ENCODE measurements at regions not wholly inside any gene's neighbourhood (a gene's known extent, or its start where the extent isn't known, plus 50 kb on each side); places are given as distances from the start of the nearest gene placed in this dataset.

DNA sequence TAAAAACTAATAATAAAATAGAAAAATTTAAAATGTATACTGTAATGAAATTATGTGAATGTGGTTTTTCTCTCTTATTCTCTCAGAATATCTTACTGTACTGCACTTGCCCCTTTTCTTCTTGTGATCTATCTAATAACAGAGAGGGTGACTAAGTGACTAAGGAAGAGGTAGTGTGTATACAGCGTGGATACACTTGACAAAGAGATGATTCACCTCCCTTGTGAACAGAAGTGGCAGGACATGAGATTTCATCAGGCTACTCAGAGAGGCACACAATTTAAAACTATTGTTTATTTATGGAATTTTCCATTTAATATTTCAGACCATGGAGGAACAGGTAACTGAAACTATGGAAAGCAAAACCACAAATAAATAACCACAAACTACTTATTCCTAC, 806.6 kb upstream of the GHITM start (continued):
- TF ChIP-seq, protein P1, sequence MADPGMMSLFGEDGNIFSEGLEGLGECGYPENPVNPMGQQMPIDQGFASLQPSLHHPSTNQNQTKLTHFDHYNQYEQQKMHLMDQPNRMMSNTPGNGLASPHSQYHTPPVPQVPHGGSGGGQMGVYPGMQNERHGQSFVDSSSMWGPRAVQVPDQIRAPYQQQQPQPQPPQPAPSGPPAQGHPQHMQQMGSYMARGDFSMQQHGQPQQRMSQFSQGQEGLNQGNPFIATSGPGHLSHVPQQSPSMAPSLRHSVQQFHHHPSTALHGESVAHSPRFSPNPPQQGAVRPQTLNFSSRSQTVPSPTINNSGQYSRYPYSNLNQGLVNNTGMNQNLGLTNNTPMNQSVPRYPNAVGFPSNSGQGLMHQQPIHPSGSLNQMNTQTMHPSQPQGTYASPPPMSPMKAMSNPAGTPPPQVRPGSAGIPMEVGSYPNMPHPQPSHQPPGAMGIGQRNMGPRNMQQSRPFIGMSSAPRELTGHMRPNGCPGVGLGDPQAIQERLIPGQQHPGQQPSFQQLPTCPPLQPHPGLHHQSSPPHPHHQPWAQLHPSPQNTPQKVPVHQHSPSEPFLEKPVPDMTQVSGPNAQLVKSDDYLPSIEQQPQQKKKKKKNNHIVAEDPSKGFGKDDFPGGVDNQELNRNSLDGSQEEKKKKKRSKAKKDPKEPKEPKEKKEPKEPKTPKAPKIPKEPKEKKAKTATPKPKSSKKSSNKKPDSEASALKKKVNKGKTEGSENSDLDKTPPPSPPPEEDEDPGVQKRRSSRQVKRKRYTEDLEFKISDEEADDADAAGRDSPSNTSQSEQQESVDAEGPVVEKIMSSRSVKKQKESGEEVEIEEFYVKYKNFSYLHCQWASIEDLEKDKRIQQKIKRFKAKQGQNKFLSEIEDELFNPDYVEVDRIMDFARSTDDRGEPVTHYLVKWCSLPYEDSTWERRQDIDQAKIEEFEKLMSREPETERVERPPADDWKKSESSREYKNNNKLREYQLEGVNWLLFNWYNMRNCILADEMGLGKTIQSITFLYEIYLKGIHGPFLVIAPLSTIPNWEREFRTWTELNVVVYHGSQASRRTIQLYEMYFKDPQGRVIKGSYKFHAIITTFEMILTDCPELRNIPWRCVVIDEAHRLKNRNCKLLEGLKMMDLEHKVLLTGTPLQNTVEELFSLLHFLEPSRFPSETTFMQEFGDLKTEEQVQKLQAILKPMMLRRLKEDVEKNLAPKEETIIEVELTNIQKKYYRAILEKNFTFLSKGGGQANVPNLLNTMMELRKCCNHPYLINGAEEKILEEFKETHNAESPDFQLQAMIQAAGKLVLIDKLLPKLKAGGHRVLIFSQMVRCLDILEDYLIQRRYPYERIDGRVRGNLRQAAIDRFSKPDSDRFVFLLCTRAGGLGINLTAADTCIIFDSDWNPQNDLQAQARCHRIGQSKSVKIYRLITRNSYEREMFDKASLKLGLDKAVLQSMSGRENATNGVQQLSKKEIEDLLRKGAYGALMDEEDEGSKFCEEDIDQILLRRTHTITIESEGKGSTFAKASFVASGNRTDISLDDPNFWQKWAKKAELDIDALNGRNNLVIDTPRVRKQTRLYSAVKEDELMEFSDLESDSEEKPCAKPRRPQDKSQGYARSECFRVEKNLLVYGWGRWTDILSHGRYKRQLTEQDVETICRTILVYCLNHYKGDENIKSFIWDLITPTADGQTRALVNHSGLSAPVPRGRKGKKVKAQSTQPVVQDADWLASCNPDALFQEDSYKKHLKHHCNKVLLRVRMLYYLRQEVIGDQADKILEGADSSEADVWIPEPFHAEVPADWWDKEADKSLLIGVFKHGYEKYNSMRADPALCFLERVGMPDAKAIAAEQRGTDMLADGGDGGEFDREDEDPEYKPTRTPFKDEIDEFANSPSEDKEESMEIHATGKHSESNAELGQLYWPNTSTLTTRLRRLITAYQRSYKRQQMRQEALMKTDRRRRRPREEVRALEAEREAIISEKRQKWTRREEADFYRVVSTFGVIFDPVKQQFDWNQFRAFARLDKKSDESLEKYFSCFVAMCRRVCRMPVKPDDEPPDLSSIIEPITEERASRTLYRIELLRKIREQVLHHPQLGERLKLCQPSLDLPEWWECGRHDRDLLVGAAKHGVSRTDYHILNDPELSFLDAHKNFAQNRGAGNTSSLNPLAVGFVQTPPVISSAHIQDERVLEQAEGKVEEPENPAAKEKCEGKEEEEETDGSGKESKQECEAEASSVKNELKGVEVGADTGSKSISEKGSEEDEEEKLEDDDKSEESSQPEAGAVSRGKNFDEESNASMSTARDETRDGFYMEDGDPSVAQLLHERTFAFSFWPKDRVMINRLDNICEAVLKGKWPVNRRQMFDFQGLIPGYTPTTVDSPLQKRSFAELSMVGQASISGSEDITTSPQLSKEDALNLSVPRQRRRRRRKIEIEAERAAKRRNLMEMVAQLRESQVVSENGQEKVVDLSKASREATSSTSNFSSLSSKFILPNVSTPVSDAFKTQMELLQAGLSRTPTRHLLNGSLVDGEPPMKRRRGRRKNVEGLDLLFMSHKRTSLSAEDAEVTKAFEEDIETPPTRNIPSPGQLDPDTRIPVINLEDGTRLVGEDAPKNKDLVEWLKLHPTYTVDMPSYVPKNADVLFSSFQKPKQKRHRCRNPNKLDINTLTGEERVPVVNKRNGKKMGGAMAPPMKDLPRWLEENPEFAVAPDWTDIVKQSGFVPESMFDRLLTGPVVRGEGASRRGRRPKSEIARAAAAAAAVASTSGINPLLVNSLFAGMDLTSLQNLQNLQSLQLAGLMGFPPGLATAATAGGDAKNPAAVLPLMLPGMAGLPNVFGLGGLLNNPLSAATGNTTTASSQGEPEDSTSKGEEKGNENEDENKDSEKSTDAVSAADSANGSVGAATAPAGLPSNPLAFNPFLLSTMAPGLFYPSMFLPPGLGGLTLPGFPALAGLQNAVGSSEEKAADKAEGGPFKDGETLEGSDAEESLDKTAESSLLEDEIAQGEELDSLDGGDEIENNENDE (IDR thresholded peaks at IDR 0.05; ENCODE audit: insufficient replicate concordance, low read length) = no peak
- TF ChIP-seq SUZ12 (IDR thresholded peaks at IDR 0.05; ENCODE audit: low read length) (no peak), TAF7 (optimal IDR thresholded peaks at IDR 0.05; ENCODE audit: borderline replicate concordance, low read depth, low read length) (no peak), BCL11A (IDR thresholded peaks at IDR 0.05; ENCODE audit: low read depth in 2 of 2, low read length in 2 of 2) (no peak), EP300 (IDR thresholded peaks at IDR 0.05; ENCODE audit: borderline replicate concordance in 1 of 2, low read depth in 2 of 2, low read length in 2 of 2) (no peak), EGR1 (IDR thresholded peaks at IDR 0.05; ENCODE audit: borderline replicate concordance, low read depth, low read length) (no peak), JUND (IDR thresholded peaks at IDR 0.05; ENCODE audit: low read length) (no peak), SRF (IDR thresholded peaks at IDR 0.05; ENCODE audit: low read depth, low read length) (no peak)
- TF ChIP-seq, protein P2, sequence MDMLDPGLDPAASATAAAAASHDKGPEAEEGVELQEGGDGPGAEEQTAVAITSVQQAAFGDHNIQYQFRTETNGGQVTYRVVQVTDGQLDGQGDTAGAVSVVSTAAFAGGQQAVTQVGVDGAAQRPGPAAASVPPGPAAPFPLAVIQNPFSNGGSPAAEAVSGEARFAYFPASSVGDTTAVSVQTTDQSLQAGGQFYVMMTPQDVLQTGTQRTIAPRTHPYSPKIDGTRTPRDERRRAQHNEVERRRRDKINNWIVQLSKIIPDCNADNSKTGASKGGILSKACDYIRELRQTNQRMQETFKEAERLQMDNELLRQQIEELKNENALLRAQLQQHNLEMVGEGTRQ (IDR thresholded peaks at IDR 0.05; ENCODE audit: low read length) = no peak
- TF ChIP-seq, protein P3, sequence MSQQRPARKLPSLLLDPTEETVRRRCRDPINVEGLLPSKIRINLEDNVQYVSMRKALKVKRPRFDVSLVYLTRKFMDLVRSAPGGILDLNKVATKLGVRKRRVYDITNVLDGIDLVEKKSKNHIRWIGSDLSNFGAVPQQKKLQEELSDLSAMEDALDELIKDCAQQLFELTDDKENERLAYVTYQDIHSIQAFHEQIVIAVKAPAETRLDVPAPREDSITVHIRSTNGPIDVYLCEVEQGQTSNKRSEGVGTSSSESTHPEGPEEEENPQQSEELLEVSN (IDR thresholded peaks at IDR 0.05) = no peak
